ENCODE measurements at regions not wholly inside any gene's neighbourhood (a gene's known extent, or its start where the extent isn't known, plus 50 kb on each side); places are given as distances from the start of the nearest gene placed in this dataset.

GRCh38 chr2:163142618-163143017, 304.1 kb upstream of the KCNH7 start:
- no peak for TF ChIP-seq FOXP1 (CRISPR knock-in tag; IDR thresholded peaks at IDR 0.05; ENCODE audit: borderline replicate concordance)
- TF ChIP-seq CTCF (IDR thresholded peaks at IDR 0.05) = no peak
- no peak for TF ChIP-seq ETV6 (CRISPR knock-in tag; IDR thresholded peaks at IDR 0.05)
- TF ChIP-seq ZNF219 (CRISPR knock-in tag; IDR thresholded peaks at IDR 0.05; ENCODE audit: borderline replicate concordance) = no peak
- TF ChIP-seq NFYB (CRISPR knock-in tag; conservative IDR thresholded peaks at IDR 0.05; ENCODE audit: low read depth) = no peak
- TF ChIP-seq ZNF263 (CRISPR knock-in tag; IDR thresholded peaks at IDR 0.05; ENCODE audit: low read depth) = no peak
- no peak for TF ChIP-seq JUN (CRISPR knock-in tag; IDR thresholded peaks at IDR 0.05)
- TF ChIP-seq TEAD4 (CRISPR knock-in tag; IDR thresholded peaks at IDR 0.05) = no peak
- TF ChIP-seq ERG (CRISPR knock-in tag; IDR thresholded peaks at IDR 0.05) = no peak

All from WTC11 (cell line).